HG02763 (cell line): ENCODE measurements at regions not wholly inside any gene's neighbourhood (a gene's known extent, or its start where the extent isn't known, plus 50 kb on each side); places are given as distances from the start of the nearest gene placed in this dataset.
"Not testable (repeated sequence)": the region's sequence is repeated elsewhere in the genome, so short reads cannot be mapped to it uniquely, and the experiment has no call there.

Experiments
- ATAC-seq: cut with Tn5 transposase; IDR thresholded peaks from one replicate; pipeline ENCODE4 v1.9.1; 2021; ENCODE audit warnings: mild to moderate bottlenecking, moderate library complexity; ENCODE audit not compliant: unreplicated experiment

- ATAC-seq, result no peak
Observed at GRCh38 chr3:193922034-193922774, 213.7 kb upstream of the HES1 start.

DNA sequence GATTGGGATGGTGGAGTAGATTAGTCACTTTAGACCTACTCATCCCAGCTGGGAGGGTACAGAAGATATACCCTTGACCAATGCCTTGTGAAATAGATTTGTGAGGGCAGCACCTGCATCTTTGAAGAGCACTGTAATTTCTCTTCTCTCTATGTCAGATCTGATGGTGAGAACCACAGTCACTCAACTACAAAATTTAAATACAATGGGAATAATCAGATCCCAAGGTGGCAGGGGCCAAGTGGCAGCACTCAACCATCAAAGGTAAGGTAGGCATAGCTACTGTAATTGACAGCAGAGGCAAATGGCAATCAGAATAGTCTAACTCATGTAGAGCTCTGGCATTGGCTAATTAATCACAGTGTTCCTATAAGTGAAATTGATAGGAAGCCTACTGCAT, 212.0 kb upstream of the HES1 start:
- ATAC-seq, result not testable (repeated sequence)

DNA sequence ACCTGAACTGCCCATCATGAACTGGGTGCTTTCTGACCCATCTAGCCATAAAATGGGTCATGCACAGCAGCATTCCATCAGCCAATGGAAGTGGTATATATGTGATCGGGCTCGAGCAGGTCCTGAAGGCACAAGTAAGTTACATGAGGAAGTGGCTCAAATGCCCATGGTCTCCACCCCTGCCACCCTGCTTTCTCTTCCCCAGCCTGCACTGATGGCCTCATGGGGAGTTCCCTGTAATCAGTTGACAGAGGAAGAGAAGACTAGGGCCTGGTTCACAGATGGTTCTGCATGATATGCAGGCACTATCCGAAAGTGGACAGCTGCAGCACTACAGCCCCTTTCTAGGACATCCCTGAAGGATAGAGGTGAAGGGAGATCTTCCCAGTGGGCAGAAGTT, 209.9 kb upstream of the HES1 start:
- ATAC-seq, result not testable (repeated sequence)

GRCh38 chr3:193927413-193928206, 208.3 kb upstream of the HES1 start:
- ATAC-seq, result not testable (repeated sequence)

DNA sequence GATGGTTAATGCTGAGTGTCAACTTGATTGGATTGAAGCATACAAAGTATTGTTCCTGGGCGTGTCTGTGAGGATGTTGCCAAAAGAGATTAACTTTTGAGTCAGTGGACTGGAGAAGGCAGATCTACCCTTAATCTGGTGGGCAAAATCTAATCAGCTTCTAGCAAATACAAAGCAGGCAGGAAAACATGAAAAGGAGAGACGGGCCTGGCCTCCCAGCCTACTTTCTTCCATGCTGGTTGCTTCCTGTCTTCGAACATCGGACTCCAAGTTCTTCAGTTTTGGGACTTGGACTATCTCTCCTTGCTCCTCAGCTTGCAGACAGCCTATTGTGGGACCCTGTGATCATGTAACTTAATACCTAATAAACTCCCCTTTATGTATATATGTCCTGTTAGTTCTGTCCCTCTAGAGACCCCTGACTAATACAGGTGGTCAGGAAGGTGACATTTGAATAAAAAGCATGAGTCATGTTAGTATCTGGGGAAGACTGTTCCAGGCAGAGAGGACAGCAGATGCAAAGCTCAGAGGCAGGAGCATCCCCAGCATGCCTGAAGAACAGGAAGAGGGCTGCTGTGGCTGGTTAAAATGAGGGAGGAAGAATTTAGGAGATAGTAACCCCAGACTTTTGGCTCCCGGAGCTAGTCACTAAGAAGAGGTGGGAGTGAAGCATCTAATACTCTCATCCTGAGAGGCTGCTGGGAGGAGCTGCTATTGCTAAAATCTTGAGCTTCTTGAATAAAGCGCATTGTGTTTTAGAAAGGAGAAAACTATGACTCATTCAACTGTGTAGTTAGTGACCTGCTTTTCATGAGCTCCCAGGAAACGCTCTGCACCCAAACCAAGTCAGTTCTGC, 207.4 kb upstream of the HES1 start:
- no peak for ATAC-seq

GRCh38 chr3:193929373-193929772, 206.6 kb upstream of the HES1 start:
- no peak for ATAC-seq

GRCh38 chr3:193929921-193930646, 205.9 kb upstream of the HES1 start:
- no peak for ATAC-seq

DNA sequence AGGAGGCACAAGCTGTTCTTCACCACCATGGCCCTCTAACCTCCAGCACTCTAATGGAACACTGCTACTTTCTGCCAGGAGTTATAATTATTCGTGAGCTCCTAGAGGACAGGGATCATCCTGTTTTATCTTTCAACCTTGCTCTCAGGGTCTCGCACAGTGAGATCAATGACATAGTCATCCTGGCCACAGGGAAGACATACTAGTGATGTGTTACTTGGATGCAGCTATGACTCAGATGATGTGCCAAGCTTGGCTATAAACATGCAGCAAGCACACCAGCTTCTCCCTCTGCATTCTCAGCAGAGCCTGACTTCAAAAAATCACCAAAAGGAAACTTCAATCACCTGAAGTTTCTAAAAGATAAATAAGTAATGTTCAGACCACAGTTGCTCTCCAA, 203.8 kb upstream of the HES1 start:
- ATAC-seq, result no peak

GRCh38 chr3:193932576-193932975, 203.4 kb upstream of the HES1 start:
- ATAC-seq, result no peak

DNA sequence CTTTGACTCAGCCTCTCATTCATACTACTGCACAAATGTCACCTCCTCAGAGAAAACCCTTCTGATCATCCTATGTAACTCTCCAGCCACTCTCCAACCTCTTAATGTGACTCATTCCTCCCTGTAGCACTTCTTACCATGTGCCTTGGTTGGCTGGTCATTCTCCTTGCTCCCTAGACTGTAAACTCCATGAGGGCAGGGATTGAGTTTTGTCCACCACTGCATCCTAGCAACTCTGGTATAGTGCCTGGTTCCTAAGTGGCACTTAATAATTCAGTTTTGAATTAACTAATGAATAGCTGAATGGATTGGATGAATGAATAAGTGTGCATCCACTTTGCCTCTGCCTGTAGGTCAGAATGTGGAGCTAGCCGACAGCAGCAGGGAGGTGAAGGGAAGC, 202.5 kb upstream of the HES1 start:
- ATAC-seq, result no peak

DNA sequence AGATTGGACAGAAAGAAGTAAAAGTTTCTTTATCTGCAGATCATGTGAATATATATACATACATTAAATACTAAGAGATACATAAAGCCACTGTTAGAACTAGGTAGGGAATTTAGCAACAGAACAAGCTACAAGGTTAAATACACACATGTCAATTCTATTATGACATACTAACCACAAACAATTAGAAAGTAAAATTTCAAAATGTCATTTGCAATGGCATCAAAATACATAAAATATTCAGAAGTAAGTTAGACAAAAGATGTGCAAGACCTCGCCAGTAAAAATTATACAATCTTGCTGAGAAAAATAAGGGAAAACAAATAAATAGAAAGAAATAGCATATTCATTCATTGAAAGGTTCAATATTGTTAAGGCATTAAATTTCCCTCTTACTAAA, 200.0 kb upstream of the HES1 start:
- no peak for ATAC-seq

GRCh38 chr3:193938613-193939012, 197.3 kb upstream of the HES1 start:
- ATAC-seq, result no peak

DNA sequence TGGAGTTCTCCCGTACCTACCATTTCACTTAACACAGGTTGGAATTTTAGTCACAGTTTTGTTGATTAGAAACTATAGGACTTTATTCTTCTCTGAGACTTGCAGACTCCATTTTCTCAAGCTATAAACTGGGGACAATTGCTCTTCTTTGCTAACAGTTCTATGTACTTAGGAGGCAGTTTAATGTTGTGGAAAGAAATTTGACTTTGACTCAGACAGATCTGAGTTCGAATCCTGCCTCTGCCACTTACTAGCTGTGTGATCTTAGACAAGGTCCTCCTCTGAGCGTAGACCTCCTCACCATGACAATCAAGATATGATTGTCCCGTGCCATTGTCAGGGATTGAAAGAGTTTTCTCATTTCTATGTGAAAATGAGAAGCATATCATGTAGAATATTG, 196.4 kb upstream of the HES1 start:
- no peak for ATAC-seq

DNA sequence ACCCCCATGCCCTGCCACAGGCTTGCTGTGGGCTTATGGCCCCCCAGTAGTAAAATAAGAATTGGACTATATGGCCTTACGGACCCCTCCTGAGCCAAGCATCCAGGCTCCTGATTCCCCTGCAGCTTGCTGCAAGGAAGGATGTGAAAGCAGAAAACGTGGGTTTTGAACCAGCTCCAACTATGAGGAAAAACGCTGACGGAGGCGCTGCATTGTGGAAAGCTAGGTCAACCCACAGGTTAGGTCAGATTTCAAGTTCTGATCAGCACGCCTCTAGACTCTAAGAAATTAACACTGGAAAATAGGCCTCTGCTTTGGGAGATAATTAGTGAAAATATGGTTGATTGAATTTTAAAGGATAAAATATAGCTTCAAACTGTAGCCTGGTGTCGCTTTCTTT, 195.4 kb upstream of the HES1 start:
- ATAC-seq, result no peak

DNA sequence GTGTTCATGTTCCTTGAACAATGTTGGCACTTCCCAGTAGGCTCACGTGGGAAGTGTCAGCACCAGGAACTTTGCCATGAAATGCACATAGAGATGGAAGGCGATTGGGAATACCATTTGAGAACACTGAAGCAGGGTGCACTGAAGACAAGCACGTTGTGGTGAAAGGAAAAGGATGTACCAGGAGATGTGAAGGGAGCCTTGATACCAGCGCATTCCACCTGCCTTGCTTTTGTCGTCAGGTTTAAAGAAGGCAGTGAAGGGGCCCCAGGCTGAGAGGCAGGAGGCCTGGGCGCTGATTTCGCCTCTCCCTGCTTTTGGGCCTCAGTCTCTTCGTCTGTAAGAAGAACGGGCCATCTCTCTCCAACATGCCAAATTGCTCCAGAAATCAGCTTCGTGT, 194.5 kb upstream of the HES1 start:
- ATAC-seq, result no peak

- no peak for ATAC-seq
Observed at GRCh38 chr3:193942516-193943055, 193.4 kb upstream of the HES1 start.

DNA sequence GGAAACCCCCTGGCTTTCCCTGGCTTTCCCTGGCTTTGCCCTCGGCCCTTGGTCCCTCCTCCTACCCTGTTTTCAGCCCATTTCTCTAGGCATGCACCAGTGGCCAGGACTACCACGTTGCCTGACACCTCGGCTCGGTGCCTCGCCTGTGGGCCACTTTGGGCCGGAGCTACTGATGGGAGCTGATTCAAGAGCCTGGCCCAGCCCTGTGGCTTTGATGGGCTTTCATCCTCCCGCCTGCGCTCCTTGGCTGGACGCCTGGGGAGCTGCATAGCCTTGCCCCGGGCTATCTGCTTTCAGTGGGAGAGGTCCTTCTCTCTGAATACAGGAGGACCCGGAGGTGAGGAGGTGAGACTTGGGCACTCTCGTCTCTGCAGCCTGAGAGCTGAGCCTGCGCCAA, 192.7 kb upstream of the HES1 start:
- ATAC-seq, result no peak

DNA sequence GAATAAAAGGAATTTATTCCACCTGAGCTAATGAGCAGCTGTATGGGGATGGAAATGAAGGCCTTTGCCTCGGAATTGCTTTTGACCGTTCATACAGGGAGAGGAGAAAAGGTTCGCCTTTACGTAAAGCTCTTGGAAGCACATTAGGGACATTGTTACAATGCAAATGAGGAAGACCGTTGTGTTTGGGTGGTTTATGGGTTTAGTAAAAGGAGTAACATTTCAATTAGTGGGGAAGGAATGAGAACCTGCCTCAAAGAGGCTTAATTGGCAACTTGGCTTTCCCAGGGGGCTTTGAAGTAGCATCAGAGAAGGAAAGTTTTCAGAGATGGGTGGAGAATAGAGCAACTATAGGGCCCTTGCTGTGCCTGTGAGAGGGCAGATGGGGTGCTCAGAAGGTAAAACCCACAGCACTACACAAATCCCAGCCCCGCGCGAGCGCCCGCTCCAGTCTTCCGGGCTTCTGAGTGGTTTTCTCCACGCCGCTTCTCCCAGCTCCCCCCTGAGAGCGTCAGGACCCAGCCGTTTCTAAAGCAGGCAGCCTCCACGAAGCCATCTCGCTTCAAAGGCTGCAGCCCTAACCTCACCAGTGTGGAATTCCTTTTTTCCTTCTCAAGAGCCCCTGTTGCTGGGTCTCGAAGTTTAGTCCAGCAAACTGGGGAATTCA, 192.0 kb upstream of the HES1 start:
- ATAC-seq, result no peak

DNA sequence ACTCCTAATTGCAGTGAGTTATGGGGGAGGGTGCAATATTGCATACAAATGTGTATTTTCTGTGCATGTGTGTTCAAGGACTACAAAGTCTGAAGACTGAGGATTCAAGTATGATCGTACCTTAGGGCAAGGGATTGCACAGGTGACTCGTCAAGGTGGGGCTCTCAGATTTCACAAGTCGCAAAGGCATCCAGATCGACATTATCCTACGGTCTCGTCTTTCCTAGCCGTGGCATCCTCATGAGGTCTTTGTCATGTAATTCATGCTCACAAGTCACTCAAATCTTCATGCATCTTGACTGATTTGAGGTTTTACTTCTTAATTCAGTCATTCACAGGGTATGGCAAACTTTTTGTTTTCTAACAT, 191.4 kb upstream of the HES1 start:
- ATAC-seq, result no peak

- ATAC-seq, result no peak
Observed at GRCh38 chr3:193945143-193945542, 190.8 kb upstream of the HES1 start.
